CD4-positive, alpha-beta T cell (primary cell): ENCODE measurements at regions not wholly inside any gene's neighbourhood (a gene's known extent, or its start where the extent isn't known, plus 50 kb on each side); places are given as distances from the start of the nearest gene placed in this dataset.
"Not testable (repeated sequence)": the region's sequence is repeated elsewhere in the genome, so short reads cannot be mapped to it uniquely, and the experiment has no call there.

Experiments
- ATAC-seq: fragments of 200-7000 bp; cut with Tn5 transposase; one replicate; pipeline ENCODE4 v1.10.0; 2022; ENCODE audit warnings: mild to moderate bottlenecking; ENCODE audit not compliant: poor library complexity
- CTCF ChIA-PET: fragments of 350-600 bp; sonication (Branson Sonifier 250); formaldehyde crosslinking; loops from one replicate; lab custom pipeline; 2021; ENCODE audit warnings: antibody characterized with exemption, inconsistent platforms; lab: Charles Lee
- POLR2A ChIA-PET: fragments of 350-600 bp; sonication (Branson Sonifier 250); formaldehyde crosslinking; loops from one replicate; lab custom pipeline; 2021; ENCODE audit warnings: antibody characterized with exemption, inconsistent platforms; lab: Charles Lee
- DNase-seq, 14 experiments: peaks; one replicate each; pipeline ENCODE4 v3.0.0-alpha.2; 2013 to 2020; ENCODE audit warnings: mixed read lengths in 2 of 14
- H3K27ac ChIP-seq, 2 donors: one replicate each; pipeline versions ENCODE4 v1.5.1 to v1.7.0; 2013; ENCODE audit warnings: low read length in 2 of 2, low read depth in 1 of 2, mild to moderate bottlenecking in 1 of 2
- H3K27me3 ChIP-seq, 2 experiments: 1 replicate in 1 of 2; 2 replicates in 1 of 2; pipeline versions ENCODE4 v1.6.1 to v1.7.0; 2013; ENCODE audit warnings: low read length in 2 of 2, control low read depth in 1 of 2, mild to moderate bottlenecking in 1 of 2, moderate library complexity in 1 of 2; ENCODE audit not compliant: insufficient read depth in 2 of 2, control insufficient read depth in 1 of 2
- H3K36me3 ChIP-seq: one replicate; pipeline ENCODE4 v1.6.1; 2013; ENCODE audit warnings: low read length, control low read depth; ENCODE audit not compliant: insufficient read depth
- H3K4me1 ChIP-seq: one replicate; pipeline ENCODE4 v1.6.1; 2013; ENCODE audit warnings: low read length, control low read depth; ENCODE audit not compliant: insufficient read depth
- H3K4me3 ChIP-seq: one replicate; pipeline ENCODE4 v1.5.1; 2013; ENCODE audit warnings: mild to moderate bottlenecking, low read length, moderate library complexity
- H3K9me3 ChIP-seq, 2 experiments: 1 replicate in 1 of 2; 2 replicates in 1 of 2; pipeline versions ENCODE4 v1.6.1 to v1.7.0; 2013; ENCODE audit warnings: low read length in 2 of 2, mild to moderate bottlenecking in 2 of 2, control low read depth in 1 of 2, moderate library complexity in 1 of 2; ENCODE audit not compliant: control insufficient read depth in 1 of 2, insufficient read depth in 1 of 2
- H3K27ac Mint-ChIP-seq: one replicate; pipeline ENCODE4 v1.8.0; 2020; ENCODE audit warnings: mixed read lengths
- H3K27me3 Mint-ChIP-seq: one replicate; pipeline ENCODE4 v1.8.0; 2021; ENCODE audit warnings: mixed read lengths
- H3K36me3 Mint-ChIP-seq: one replicate; pipeline ENCODE4 v1.8.0; 2021; ENCODE audit warnings: low read depth, mixed read lengths
- H3K4me1 Mint-ChIP-seq: one replicate; pipeline ENCODE4 v1.8.0; 2021; ENCODE audit warnings: low read depth, mixed read lengths
- H3K4me3 Mint-ChIP-seq: one replicate; pipeline ENCODE4 v1.8.0; 2020; ENCODE audit warnings: mild to moderate bottlenecking, mixed read lengths
- H3K9me3 Mint-ChIP-seq: one replicate; pipeline ENCODE4 v1.8.0; 2020; ENCODE audit warnings: mixed read lengths
- CTCF ChIP-seq: fragments of 200-600 bp; IDR thresholded peaks from one replicate; pipeline ENCODE4 v1.8.0; 2022; ENCODE audit warnings: antibody characterized with exemption, mild to moderate bottlenecking
- intact Hi-C, 2 experiments: fragments of 100-400 bp; cut with DNase I in 1 of 2; cut with micrococcal nuclease in 1 of 2; formaldehyde crosslinking; loops; one replicate each; pipeline versions ENCODE4 v1.15.1 to v1.9.0; 2023 to 2025; cut with DNase I, micrococcal nuclease

GRCh38 chr1:147050654-147051053, 112.5 kb downstream of the NBPF12 start:
- POLR2A ChIA-PET: no interaction called here
- H3K27ac ChIP-seq: no peak overlapping the region
- intact Hi-C loops: no loop called here
- ATAC-seq (no peak), DNase-seq (no peak)
- no peaks in the 10 kb centered on the region for H3K9me3 ChIP-seq
- no peak overlapping the region for H3K4me3 ChIP-seq
- TF ChIP-seq CTCF: no peak
- no peaks in the 10 kb centered on the region for H3K36me3 Mint-ChIP-seq
- no peak overlapping the region for H3K4me3 Mint-ChIP-seq
- H3K9me3 Mint-ChIP-seq: no peaks in the 10 kb centered on the region
- no peaks in the 10 kb centered on the region for H3K27me3 Mint-ChIP-seq
- no peaks in the 10 kb centered on the region for H3K36me3 ChIP-seq
- no peak overlapping the region for H3K27ac Mint-ChIP-seq
- no peaks in the 10 kb centered on the region for H3K27me3 ChIP-seq
- peaks cover 12% of the 10 kb centered on the region for H3K4me1 ChIP-seq
- CTCF ChIA-PET: no interaction called here
- H3K4me1 Mint-ChIP-seq: peaks cover 26% of the 10 kb centered on the region

- H3K4me3 ChIP-seq, H3K36me3 ChIP-seq, H3K27me3 Mint-ChIP-seq, H3K9me3 ChIP-seq, CTCF ChIA-PET, H3K36me3 Mint-ChIP-seq, intact Hi-C loops, H3K27me3 ChIP-seq, H3K9me3 Mint-ChIP-seq: not testable (repeated sequence)
- H3K4me1 Mint-ChIP-seq: peaks cover 44% of the 10 kb centered on the region
- ATAC-seq (peak; percentile 17), DNase-seq (peak in 2 of 14 experiments; percentile 10 to 25)
- Histone ChIP-seq H3K4me1 (peaks cover 12% of the 10 kb centered on the region), H3K27ac (peak overlapping the region in 1 of 2 donors; percentile 41)
- peak overlapping the region; percentile 82 for H3K27ac Mint-ChIP-seq
- H3K4me3 Mint-ChIP-seq: peak overlapping the region; percentile 70
- POLR2A ChIA-PET: interaction anchor here (1.4 to 1.9 kb wide), 2 partner anchors 15 to 38 kb away, joined by 3 to 14 read pairs; no protein-coding TSS in a partner anchor
Measured at GRCh38 chr1:147046863-147047394, 108.8 kb downstream of the NBPF12 start.

GRCh38 chr1:147046189-147046862, 108.2 kb downstream of the NBPF12 start:
- Histone ChIP-seq H3K27ac (peak overlapping the region in 1 of 2 donors; percentile 41), H3K4me3 (no peak overlapping the region), H3K36me3 (no peaks in the 10 kb centered on the region), H3K27me3 (no peaks in the 10 kb centered on the region), H3K9me3 (no peaks in the 10 kb centered on the region), H3K4me1 (peaks cover 12% of the 10 kb centered on the region)
- DNase-seq (peak in 3 of 14 experiments; percentile 13 to 45 (median 28)), ATAC-seq (peak; percentile 54)
- Mint-ChIP-seq H3K4me3 (peak overlapping the region; percentile 70), H3K27ac (peak overlapping the region; percentile 82), H3K27me3 (no peaks in the 10 kb centered on the region), H3K36me3 (no peaks in the 10 kb centered on the region), H3K9me3 (no peaks in the 10 kb centered on the region), H3K4me1 (peaks cover 44% of the 10 kb centered on the region)
- TF ChIP-seq CTCF: no peak
- POLR2A ChIA-PET: interaction anchor here (1.4 to 1.9 kb wide), 2 partner anchors 14 to 38 kb away, joined by 3 to 14 read pairs; no protein-coding TSS in a partner anchor
- CTCF ChIA-PET: no interaction called here
- intact Hi-C loops: no loop called here
